HUDEP-2 (cell line): ENCODE measurements at regions not wholly inside any gene's neighbourhood (a gene's known extent, or its start where the extent isn't known, plus 50 kb on each side); places are given as distances from the start of the nearest gene placed in this dataset.

ENCODE experiments used
- DNase-seq, 76 experiments: peaks; one replicate each; lab custom pipeline; 2025; ENCODE audit not compliant: unreplicated experiment in 76 of 76; lab: John Stamatoyannopoulos, UW

- DNase-seq = no peak
Measured at GRCh38 chr2:44118257-44118656, 50.4 kb upstream of the PPM1B start.
